ENCODE measurements at regions not wholly inside any gene's neighbourhood (a gene's known extent, or its start where the extent isn't known, plus 50 kb on each side); places are given as distances from the start of the nearest gene placed in this dataset.

GRCh38 chr5:54398191-54398590 is 57.3 kb upstream of the HSPB3 start:
- TF ChIP-seq POLR2A (IDR thresholded peaks at IDR 0.05; ENCODE audit: low read length): no peak
- no peak for TF ChIP-seq GATA1 (IDR thresholded peaks at IDR 0.05; ENCODE audit: low read depth, low read length)
